ENCODE measurements at regions not wholly inside any gene's neighbourhood (a gene's known extent, or its start where the extent isn't known, plus 50 kb on each side); places are given as distances from the start of the nearest gene placed in this dataset.

GRCh38 chr1:148379170-148379500 lies 104.0 kb downstream of the PPIAL4G start:
- TF ChIP-seq CTCF (conservative IDR thresholded peaks at IDR 0.05 in 1 of 2, IDR thresholded peaks at IDR 0.05 in 1 of 2; ENCODE audit: low read depth in 1 of 2, low read length in 2 of 2), result no peak
- no peak for TF ChIP-seq EZH2 (IDR thresholded peaks at IDR 0.05; ENCODE audit: low read length, missing control alignments)
